ENCODE measurements at regions not wholly inside any gene's neighbourhood (a gene's known extent, or its start where the extent isn't known, plus 50 kb on each side); places are given as distances from the start of the nearest gene placed in this dataset.

DNA sequence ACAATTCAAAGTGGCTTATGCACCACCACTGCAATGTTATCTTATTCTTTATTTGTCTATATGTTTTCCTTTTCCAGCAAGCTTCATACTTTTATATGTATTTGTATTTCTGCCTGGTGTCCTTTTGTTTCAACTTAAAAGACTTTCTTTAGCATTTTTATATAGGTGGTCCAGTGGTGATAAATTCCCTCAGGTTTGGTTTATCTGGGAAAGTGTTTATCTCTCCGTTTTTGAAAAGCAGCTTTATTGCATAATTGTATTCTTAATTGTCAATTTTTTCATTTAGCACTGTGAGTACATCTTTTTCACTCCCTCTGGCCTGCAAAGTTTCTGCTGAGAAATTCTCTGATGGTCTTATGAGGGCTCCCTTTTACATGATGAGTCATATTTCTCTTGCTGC, 479.0 kb upstream of the GRID2 start:
- Mint-ChIP-seq H3K36me3 (ENCODE audit: low read depth) (no peaks in the 10 kb centered on the region), H3K9me3 (peaks cover 29% of the 10 kb centered on the region), H3K27ac (no peak overlapping the region), H3K4me1 (ENCODE audit: low read depth) (no peaks in the 10 kb centered on the region), H3K27me3 (ENCODE audit: insufficient read depth) (no peaks in the 10 kb centered on the region), H3K4me3 (no peak overlapping the region)
- TF ChIP-seq, protein P1, sequence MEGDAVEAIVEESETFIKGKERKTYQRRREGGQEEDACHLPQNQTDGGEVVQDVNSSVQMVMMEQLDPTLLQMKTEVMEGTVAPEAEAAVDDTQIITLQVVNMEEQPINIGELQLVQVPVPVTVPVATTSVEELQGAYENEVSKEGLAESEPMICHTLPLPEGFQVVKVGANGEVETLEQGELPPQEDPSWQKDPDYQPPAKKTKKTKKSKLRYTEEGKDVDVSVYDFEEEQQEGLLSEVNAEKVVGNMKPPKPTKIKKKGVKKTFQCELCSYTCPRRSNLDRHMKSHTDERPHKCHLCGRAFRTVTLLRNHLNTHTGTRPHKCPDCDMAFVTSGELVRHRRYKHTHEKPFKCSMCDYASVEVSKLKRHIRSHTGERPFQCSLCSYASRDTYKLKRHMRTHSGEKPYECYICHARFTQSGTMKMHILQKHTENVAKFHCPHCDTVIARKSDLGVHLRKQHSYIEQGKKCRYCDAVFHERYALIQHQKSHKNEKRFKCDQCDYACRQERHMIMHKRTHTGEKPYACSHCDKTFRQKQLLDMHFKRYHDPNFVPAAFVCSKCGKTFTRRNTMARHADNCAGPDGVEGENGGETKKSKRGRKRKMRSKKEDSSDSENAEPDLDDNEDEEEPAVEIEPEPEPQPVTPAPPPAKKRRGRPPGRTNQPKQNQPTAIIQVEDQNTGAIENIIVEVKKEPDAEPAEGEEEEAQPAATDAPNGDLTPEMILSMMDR (IDR thresholded peaks at IDR 0.05), result no peak
- no peak for DNase-seq

DNA sequence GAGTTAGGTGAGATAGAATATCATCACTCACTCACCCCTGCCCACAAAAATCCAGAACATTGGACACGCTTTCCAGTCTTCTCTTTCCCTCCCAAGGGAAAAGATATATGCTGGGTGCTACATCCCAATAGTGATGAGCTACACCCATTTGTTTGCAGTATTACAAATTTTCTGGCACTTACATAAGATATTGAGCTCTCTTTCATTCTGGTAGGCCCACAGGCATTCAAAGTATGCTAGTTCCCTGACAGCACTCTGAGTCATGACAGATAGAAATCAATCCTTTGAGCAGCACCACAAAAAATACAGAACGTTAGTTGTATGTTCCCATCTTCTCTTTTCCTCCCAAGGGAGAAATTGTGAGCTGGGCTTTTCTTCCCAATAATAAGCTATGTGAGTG, 477.6 kb upstream of the GRID2 start:
- H3K9me3 Mint-ChIP-seq, result peaks cover 32% of the 10 kb centered on the region
- no peak overlapping the region for H3K27ac Mint-ChIP-seq
- no peak overlapping the region for H3K4me3 Mint-ChIP-seq

DNA sequence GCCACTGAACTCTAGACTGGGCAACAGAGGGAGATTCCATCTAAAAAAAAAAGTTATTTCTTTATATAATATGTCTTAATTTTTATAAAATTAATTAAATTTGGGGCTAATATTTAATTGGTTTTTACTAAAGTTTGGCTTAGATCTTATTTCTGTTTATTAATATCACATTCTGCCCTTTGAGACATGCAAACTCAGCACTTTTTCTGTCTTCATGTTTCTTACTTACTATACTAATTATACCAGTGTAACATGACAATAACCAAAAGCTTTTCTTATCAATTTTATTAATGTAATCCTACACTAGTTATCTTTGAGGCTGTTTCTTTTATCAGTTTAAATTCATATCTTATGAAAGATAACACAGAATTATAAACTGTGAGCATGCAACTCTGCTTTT, 475.9 kb upstream of the GRID2 start:
- no peak overlapping the region for H3K27ac Mint-ChIP-seq
- DNase-seq, result no peak
- TF ChIP-seq, protein P1 (IDR thresholded peaks at IDR 0.05), result no peak
- H3K36me3 Mint-ChIP-seq (ENCODE audit: low read depth), result no peaks in the 10 kb centered on the region
- no peak overlapping the region for H3K4me3 Mint-ChIP-seq
- H3K4me1 Mint-ChIP-seq (ENCODE audit: low read depth), result no peaks in the 10 kb centered on the region
- peaks cover 32% of the 10 kb centered on the region for H3K9me3 Mint-ChIP-seq
- H3K27me3 Mint-ChIP-seq (ENCODE audit: insufficient read depth), result no peaks in the 10 kb centered on the region

More for the DNA sequence above, 477.6 kb upstream of the GRID2 start:
- Mint-ChIP-seq H3K27me3 (ENCODE audit: insufficient read depth) (no peaks in the 10 kb centered on the region), H3K4me1 (ENCODE audit: low read depth) (no peaks in the 10 kb centered on the region), H3K36me3 (ENCODE audit: low read depth) (no peaks in the 10 kb centered on the region)
- TF ChIP-seq, protein P1 (IDR thresholded peaks at IDR 0.05), result no peak
- DNase-seq, result no peak

DNA sequence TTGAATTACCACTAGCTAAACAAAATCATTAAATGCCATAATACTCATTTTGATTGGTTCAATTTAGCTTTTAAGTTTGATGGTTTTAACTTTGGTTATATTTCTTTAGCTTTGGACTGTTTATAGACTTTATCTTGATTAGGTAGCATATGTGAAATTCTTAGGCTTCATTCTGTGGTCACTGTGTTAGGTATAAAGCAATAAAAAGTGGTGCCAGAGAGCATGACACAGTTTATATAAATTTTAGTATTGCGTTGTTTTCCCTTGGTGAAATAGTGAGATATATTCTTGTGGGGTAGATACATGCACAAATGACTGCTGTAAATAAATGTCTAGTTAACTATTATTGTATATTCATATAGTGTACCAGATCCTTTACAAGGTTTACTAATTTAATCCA, 474.2 kb upstream of the GRID2 start:
- Mint-ChIP-seq H3K4me3 (no peak overlapping the region), H3K9me3 (peaks cover 44% of the 10 kb centered on the region), H3K27ac (no peak overlapping the region), H3K27me3 (ENCODE audit: insufficient read depth) (no peaks in the 10 kb centered on the region), H3K36me3 (ENCODE audit: low read depth) (no peaks in the 10 kb centered on the region; the same call in 1 of the 2 replicates), H3K4me1 (ENCODE audit: low read depth) (no peaks in the 10 kb centered on the region)
- TF ChIP-seq, protein P1 (IDR thresholded peaks at IDR 0.05), result no peak
- DNase-seq, result no peak

DNA sequence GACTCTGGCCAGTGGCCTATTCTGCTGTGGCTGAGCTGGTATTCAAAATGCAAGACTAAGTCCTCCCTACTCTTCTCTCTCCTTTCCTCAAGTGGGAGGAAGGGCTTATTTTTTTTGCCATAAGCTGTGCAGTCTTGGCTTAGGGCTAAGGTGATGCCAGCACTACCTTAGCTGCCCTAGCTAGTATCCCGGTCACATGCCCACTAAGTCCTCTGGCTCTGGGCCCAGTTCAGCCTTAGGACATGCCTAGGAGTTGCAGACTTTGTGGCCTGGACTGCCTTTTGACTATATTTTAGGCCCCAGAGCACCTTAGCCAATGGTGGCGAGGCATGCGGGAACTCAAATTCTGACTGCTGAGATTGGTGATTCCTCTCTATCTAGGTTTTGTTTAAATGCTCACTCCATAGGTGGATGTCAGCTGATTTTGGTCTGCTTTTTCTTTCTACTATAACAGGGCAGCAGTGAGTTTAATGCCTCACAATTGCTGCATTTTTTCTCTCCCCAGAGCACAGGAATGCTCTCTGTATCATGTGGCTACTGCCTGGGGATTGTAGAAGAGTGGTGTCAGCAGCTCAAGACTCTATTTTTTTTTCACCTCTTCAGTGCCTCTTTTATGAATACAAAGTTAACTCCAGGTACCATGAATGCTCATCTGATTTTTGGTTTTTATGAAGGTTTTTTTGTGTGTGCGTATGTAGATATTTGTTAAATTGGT, 472.9 kb upstream of the GRID2 start:
- no peaks in the 10 kb centered on the region for H3K4me1 Mint-ChIP-seq (ENCODE audit: low read depth)
- H3K4me3 Mint-ChIP-seq, result no peak overlapping the region
- TF ChIP-seq, protein P1 (IDR thresholded peaks at IDR 0.05), result no peak
- no peaks in the 10 kb centered on the region for H3K27me3 Mint-ChIP-seq (ENCODE audit: insufficient read depth)
- no peaks in the 10 kb centered on the region; the same call in 1 of the 2 replicates for H3K36me3 Mint-ChIP-seq (ENCODE audit: low read depth)
- DNase-seq, result no peak
- H3K9me3 Mint-ChIP-seq, result peaks cover 42% of the 10 kb centered on the region
- H3K27ac Mint-ChIP-seq, result no peak overlapping the region

Data from HFFc6 (cell line).